A172 (cell line): ENCODE measurements at regions not wholly inside any gene's neighbourhood (a gene's known extent, or its start where the extent isn't known, plus 50 kb on each side); places are given as distances from the start of the nearest gene placed in this dataset.
"Not testable (repeated sequence)": the region's sequence is repeated elsewhere in the genome, so short reads cannot be mapped to it uniquely, and the experiment has no call there.

Source experiments
- DNase-seq: peaks from one replicate; pipeline ENCODE4 v3.0.0-alpha.2; 2015; ENCODE audit warnings: low spot score

GRCh38 chr6:81909162-81909561, 156.7 kb upstream of the TENT5A start:
- no peak for DNase-seq

- no peak for DNase-seq
Measured at GRCh38 chr6:81906709-81907204, 154.3 kb upstream of the TENT5A start.

- DNase-seq = no peak
Measured at GRCh38 chr6:81906041-81906440, 153.6 kb upstream of the TENT5A start.

GRCh38 chr6:81901551-81901966, 149.1 kb upstream of the TENT5A start:
- DNase-seq = no peak

GRCh38 chr6:81900616-81901015, 148.1 kb upstream of the TENT5A start:
- no peak for DNase-seq

DNA sequence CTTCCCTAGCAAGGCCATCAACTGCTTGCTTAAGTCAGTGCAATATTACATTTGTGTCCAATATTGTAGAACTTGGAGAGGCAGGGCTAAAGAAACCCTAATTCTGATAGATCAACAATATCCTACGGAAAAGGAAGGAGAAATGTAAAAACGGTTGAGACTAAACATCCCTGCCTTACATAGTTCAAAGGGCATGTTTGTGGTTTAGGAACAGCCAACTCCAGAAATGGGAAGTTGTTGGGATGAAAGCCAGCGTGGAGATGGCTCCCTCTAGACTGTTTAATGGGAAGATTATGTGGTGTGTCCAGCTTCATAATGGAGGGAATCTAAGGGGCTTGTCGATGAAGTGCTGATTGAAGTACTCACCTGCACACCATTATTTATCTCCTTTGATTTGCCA, 145.3 kb upstream of the TENT5A start:
- DNase-seq = no peak

DNA sequence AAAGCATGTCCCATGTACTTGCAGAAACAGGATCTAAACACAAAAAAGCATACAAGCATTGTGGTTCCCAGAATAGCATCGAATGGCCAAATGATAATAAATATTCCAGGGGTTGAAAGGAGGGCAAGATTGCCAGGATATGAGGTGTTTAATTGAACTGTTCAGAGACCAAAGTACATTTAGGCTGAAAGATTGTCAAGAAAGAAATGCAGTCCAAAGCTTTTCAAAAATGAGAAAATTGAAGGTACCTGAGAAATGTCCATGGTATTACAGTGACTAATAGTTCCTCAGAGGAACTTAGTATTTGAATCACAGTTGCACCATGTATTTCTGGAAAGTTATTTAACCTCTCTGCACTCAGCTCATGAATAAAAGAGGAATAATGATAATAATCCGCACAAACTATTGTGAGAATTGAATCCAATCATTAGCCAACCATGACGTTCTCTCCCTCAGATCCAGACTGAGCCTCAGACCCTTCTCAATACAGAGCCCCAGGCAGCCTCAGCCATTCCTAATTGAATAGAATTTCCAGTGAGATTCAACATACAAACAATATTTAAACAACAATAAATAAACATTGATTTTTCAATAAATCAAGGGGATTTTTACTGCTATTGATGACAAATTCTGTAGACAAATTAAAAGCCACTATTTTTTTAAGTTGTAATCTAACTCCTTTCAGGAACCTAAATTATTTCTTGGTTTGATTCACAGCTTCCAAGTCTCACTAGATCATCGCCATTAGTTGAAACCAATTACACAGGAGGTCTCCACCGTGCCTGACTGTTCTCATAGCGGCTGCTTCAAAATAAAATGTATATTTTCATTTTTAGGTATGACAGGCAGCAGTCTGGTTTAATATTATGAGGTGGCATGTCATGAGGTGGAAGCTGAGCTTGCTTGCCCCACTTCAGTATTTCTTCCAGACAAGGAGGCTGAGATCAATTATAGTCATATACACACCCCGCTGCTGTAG, 144.3 kb upstream of the TENT5A start:
- DNase-seq = peak; percentile 12

GRCh38 chr6:81895511-81896185, 143.2 kb upstream of the TENT5A start:
- peak; percentile 90 for DNase-seq

- DNase-seq = peak; percentile 7
Measured at GRCh38 chr6:81894788-81895271, 142.3 kb upstream of the TENT5A start.

DNA sequence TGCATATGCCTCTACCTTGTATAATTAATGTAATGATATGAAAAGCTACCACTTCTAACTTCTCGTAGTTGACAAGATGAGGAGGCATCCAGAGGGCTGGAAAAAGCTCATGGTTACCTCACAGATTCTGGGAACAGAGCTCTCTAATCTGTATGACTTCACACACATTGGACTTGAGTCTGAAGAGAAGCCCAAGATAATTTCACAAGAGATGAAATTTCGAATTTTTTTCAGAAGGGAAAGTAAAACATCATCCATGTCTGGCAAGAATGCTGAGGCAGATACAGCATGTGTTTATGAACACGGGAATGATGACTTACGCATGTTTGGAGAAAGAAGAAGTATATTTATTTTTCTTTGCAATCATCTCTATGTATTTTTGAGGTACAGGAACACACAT, 141.8 kb upstream of the TENT5A start:
- DNase-seq = no peak

GRCh38 chr6:81892891-81893290, 140.4 kb upstream of the TENT5A start:
- no peak for DNase-seq

- no peak for DNase-seq
Measured at GRCh38 chr6:81891874-81892273, 139.4 kb upstream of the TENT5A start.

DNA sequence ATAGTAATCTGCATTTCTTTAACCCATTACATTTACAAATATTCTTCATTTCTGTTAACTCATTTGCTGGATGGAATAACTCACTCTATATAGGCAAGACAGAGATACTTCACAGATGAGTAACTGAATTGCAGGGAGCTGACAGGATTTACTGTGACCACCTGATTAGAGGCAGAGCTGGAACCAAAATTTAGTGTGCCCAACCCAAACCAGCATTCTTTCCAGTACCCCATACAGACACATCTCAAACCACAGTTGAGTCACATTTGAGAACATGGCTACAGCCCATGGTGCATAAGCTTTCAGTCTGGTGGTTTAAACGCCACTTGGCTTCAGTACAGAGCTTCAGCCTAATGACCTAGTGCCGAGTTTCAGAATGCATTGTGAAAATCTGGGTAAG, 138.4 kb upstream of the TENT5A start:
- DNase-seq = peak; percentile 82

DNA sequence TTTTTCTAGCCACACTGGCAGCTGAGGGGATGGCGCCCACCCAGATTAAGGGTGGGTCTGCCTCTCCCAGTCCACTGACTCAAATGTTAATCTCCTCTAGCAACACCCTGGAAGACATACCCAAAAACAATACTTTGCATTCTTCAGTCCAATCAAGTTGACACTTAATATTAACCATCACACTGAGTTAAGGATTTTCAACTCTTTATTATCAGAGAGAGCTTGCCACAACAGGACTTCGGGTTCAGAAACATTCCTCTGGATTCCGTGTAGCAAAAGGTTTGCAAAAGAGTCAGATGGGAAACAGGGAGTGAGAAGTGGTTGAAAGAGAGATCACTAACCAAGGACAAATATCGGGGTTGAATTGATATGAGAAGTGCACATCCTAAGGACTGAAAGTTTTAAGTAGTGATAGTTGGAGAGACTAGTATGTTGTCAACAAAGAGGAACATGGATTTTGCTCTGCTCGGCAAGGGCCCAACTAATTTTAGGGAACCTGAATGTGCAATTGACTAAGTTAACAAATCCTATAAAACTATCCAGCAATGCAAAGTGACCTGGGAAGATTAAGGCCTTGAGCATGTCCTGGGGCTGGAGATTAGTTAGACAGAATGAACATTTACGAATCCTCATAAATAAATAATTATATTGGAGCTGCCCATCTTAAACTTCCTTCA, 137.0 kb upstream of the TENT5A start:
- no peak for DNase-seq

DNA sequence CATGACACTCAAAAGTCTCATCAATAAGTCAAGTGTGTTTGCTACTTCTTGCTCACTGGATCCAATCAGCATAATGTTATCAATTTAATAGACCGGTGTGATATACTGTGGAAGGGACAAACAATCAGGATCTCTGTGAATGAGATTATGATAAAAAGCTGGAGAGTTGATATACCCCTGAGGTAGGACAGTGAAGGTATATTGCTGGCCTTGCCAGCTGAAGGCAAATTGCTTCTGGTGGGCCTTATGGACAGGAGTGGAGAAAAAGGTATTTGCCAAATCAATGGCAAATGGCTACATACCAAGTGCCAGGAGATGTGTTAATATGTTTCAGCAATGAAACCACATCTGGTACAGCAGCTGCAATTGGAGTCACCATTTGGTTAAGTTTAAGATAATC, 134.4 kb upstream of the TENT5A start:
- DNase-seq = not testable (repeated sequence)

DNA sequence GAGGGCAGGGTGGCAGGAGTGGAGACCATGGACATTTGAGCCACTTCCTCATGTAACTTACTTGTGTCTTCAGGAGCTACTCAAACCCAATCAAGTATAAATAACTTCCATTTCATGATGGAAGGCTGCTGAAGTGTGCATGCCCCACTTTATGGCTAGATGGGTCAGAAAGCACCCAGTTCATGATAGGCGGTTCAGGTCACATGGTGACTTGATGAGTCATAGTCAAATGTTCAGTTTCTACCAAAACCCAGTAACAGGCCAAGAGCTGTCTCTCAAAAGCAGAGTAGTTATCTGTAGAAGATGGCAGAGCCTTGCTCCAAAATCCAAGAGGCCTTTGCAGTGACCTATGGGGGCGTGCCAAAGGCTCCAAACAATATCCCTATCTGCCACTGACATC, 133.7 kb upstream of the TENT5A start:
- no peak for DNase-seq

GRCh38 chr6:81881660-81882059, 129.2 kb upstream of the TENT5A start:
- DNase-seq = no peak

- no peak for DNase-seq
Measured at GRCh38 chr6:81878479-81878878, 126.0 kb upstream of the TENT5A start.

GRCh38 chr6:81876971-81877370, 124.5 kb upstream of the TENT5A start:
- peak; percentile 60 for DNase-seq

- DNase-seq = peak; percentile 27
Measured at GRCh38 chr6:81875782-81876293, 123.4 kb upstream of the TENT5A start.

- not testable (repeated sequence) for DNase-seq
Measured at GRCh38 chr6:81869749-81870508, 117.4 kb upstream of the TENT5A start.
